IMR-90 (cell line): ENCODE measurements at regions not wholly inside any gene's neighbourhood (a gene's known extent, or its start where the extent isn't known, plus 50 kb on each side); places are given as distances from the start of the nearest gene placed in this dataset.
A peak's percentile ranks its signal among the peaks of the same experiment; 100 is the strongest.

Source experiments
- ATAC-seq: fragments of 200-7000 bp; cut with Tn5 transposase; 2 replicates; pipeline ENCODE4 v1.9.1; 2020; ENCODE audit warnings: low read depth, mild to moderate bottlenecking, moderate library complexity
- BruUV-seq: library from RNA; stranded (reverse); fragments of 400-500 nt; replicated peaks from 2 replicates; lab custom pipeline; 2021; lab: Mats Ljungman, UMichigan
- CTCF ChIA-PET: fragments of 300-600 bp; formaldehyde crosslinking; extraction: SDS; loops from one replicate; lab custom pipeline; 2021; ENCODE audit warnings: antibody characterized with exemption; lab: Yijun Ruan, JAX
- POLR2A ChIA-PET: fragments of 300-600 bp; sonication (Branson Sonifier 250); formaldehyde crosslinking; loops from one replicate; lab custom pipeline; 2022; ENCODE audit warnings: antibody characterized with exemption; ENCODE audit not compliant: unreplicated experiment; lab: Charles Lee
- DNase-seq: peaks from one replicate; pipeline ENCODE4 v3.0.0; 2013
- H2AFZ ChIP-seq: replicated peaks from 2 replicates; pipeline ENCODE3; 2013; ENCODE audit warnings: low read length, mild to moderate bottlenecking; ENCODE audit not compliant: poor library complexity
- H2AK5ac ChIP-seq: 2 replicates; pipeline ENCODE4 v1.6.1; 2013; ENCODE audit warnings: low read depth, low read length, inconsistent platforms
- H2AK9ac ChIP-seq: replicated peaks from 2 replicates; pipeline ENCODE3; 2013; ENCODE audit warnings: mild to moderate bottlenecking, low read depth, low read length, moderate library complexity; ENCODE audit not compliant: poor library complexity
- H2BK120ac ChIP-seq: 2 replicates; pipeline ENCODE4 v1.6.1; 2013; ENCODE audit warnings: low read depth, low read length, inconsistent platforms
- H2BK15ac ChIP-seq: 3 replicates; pipeline ENCODE4 v1.6.1; 2013; ENCODE audit warnings: low read depth, low read length, inconsistent platforms
- H2BK20ac ChIP-seq: 2 replicates; pipeline ENCODE4 v1.6.1; 2013; ENCODE audit warnings: low read depth, mild to moderate bottlenecking, inconsistent platforms, low read length, moderate library complexity
- H2BK5ac ChIP-seq: 2 replicates; pipeline ENCODE4 v1.6.1; 2013; ENCODE audit warnings: mild to moderate bottlenecking, low read depth, low read length, inconsistent platforms; ENCODE audit not compliant: poor library complexity, severe bottlenecking
- H3K14ac ChIP-seq: replicated peaks from 2 replicates; pipeline ENCODE4 v1.6.1; 2013; ENCODE audit warnings: low read depth, low read length, inconsistent platforms
- H3K18ac ChIP-seq: 2 replicates; pipeline ENCODE4 v1.6.1; 2013; ENCODE audit warnings: low read depth, low read length, control low read depth
- H3K23ac ChIP-seq: 2 replicates; pipeline ENCODE4 v1.6.1; 2013; ENCODE audit warnings: low read depth, low read length, inconsistent platforms
- H3K27ac ChIP-seq: 2 replicates; pipeline ENCODE4 v1.5.1; 2013; ENCODE audit warnings: mild to moderate bottlenecking, control low read depth, low read length; ENCODE audit not compliant: insufficient read depth
- H3K27me3 ChIP-seq: 2 replicates; pipeline ENCODE4 v1.6.1; 2013; ENCODE audit warnings: low read length; ENCODE audit not compliant: control insufficient read depth, insufficient read depth
- H3K36me3 ChIP-seq: 2 replicates; pipeline ENCODE4 v1.6.1; 2013; ENCODE audit warnings: low read length, mixed read lengths; ENCODE audit not compliant: control insufficient read depth, insufficient read depth
- H3K4ac ChIP-seq: 2 replicates; pipeline ENCODE4 v1.6.1; 2013; ENCODE audit warnings: low read depth, low read length, inconsistent platforms
- H3K4me1 ChIP-seq: 2 replicates; pipeline ENCODE4 v1.6.1; 2013; ENCODE audit warnings: low read length, mixed read lengths; ENCODE audit not compliant: control insufficient read depth, insufficient read depth
- H3K4me2 ChIP-seq: 2 replicates; pipeline ENCODE4 v1.6.1; 2013; ENCODE audit warnings: low read depth, mild to moderate bottlenecking, control low read depth, low read length, moderate library complexity
- H3K4me3 ChIP-seq: 2 replicates; pipeline ENCODE4 v1.5.1; 2013; ENCODE audit warnings: low read depth, mild to moderate bottlenecking, control low read depth, low read length, moderate library complexity; ENCODE audit not compliant: insufficient read depth
- H3K56ac ChIP-seq: 2 replicates; pipeline ENCODE4 v1.6.1; 2013; ENCODE audit warnings: low read length, inconsistent platforms; ENCODE audit not compliant: insufficient read depth; ENCODE audit errors: extremely low read depth
- H3K79me1 ChIP-seq, 2 experiments: 2 replicates each; pipeline ENCODE4 v1.6.1; 2013; ENCODE audit warnings: low read length in 2 of 2, inconsistent platforms in 1 of 2, low read depth in 1 of 2
- H3K9ac ChIP-seq: 2 replicates; pipeline ENCODE4 v1.6.1; 2013; ENCODE audit warnings: low read depth, low read length, control low read depth
- H3K9me1 ChIP-seq: 2 replicates; pipeline ENCODE4 v1.6.1; 2013; ENCODE audit warnings: low read length, inconsistent platforms; ENCODE audit not compliant: insufficient read depth
- H3K9me3 ChIP-seq: 2 replicates; pipeline ENCODE4 v1.6.1; 2013; ENCODE audit warnings: low read length; ENCODE audit not compliant: control insufficient read depth, insufficient read depth
- H4K20me1 ChIP-seq: 2 replicates; pipeline ENCODE4 v1.6.1; 2013; ENCODE audit warnings: low read length, inconsistent platforms; ENCODE audit not compliant: insufficient read depth
- H4K5ac ChIP-seq: 2 replicates; pipeline ENCODE4 v1.6.1; 2013; ENCODE audit warnings: mild to moderate bottlenecking, low read depth, low read length, control low read depth
- H4K8ac ChIP-seq, 2 experiments: 2 replicates each; pipeline ENCODE4 v1.6.1; 2013; ENCODE audit warnings: low read depth in 2 of 2, low read length in 2 of 2, control low read depth in 1 of 2, inconsistent platforms in 1 of 2
- H4K91ac ChIP-seq: 2 replicates; pipeline ENCODE4 v1.6.1; 2013; ENCODE audit warnings: low read depth, low read length, inconsistent platforms; ENCODE audit not compliant: insufficient read depth
- BHLHE40 ChIP-seq: fragments of 150-350 bp; IDR thresholded peaks from 2 replicates; pipeline ENCODE4 v1.6.1; 2016; ENCODE audit warnings: mild to moderate bottlenecking, low read depth, low read length
- CEBPB ChIP-seq: IDR thresholded peaks from 2 replicates; pipeline ENCODE4 v1.6.1; 2012; ENCODE audit warnings: low read depth, low read length, improper control_type of control experiment
- CHD1 ChIP-seq: IDR thresholded peaks from 2 replicates; pipeline ENCODE4 v1.6.1; 2012; ENCODE audit warnings: low read depth, low read length, improper control_type of control experiment
- CTCF ChIP-seq: conservative IDR thresholded peaks from 2 replicates; pipeline ENCODE4 v1.5.1; 2012; ENCODE audit warnings: mild to moderate bottlenecking, low read depth, low read length, improper control_type of control experiment
- FOS ChIP-seq: fragments of 150-350 bp; IDR thresholded peaks from 2 replicates; pipeline ENCODE4 v1.6.1; 2016; ENCODE audit warnings: low read depth, low read length
- MAFK ChIP-seq: IDR thresholded peaks from 2 replicates; pipeline ENCODE4 v1.6.1; 2012; ENCODE audit warnings: low read depth, low read length, improper control_type of control experiment
- MAZ ChIP-seq: IDR thresholded peaks from 2 replicates; pipeline ENCODE4 v1.6.1; 2012; ENCODE audit warnings: low read depth, mild to moderate bottlenecking, low read length, improper control_type of control experiment, moderate library complexity, borderline replicate concordance
- MXI1 ChIP-seq: IDR thresholded peaks from 2 replicates; pipeline ENCODE4 v1.6.1; 2012; ENCODE audit warnings: low read depth, mild to moderate bottlenecking, low read length, moderate library complexity, borderline replicate concordance
- NFE2L2 ChIP-seq: fragments of 150-350 bp; IDR thresholded peaks from 2 replicates; pipeline ENCODE4 v1.6.1; 2016; ENCODE audit warnings: low read depth, mild to moderate bottlenecking, low read length
- POLR2A ChIP-seq: IDR thresholded peaks from 2 replicates; pipeline ENCODE4 v1.6.1; 2012; ENCODE audit warnings: mild to moderate bottlenecking, low read depth, low read length
- RAD21 ChIP-seq: IDR thresholded peaks from 2 replicates; pipeline ENCODE4 v1.6.1; 2012; ENCODE audit warnings: low read length, improper control_type of control experiment
- RCOR1 ChIP-seq: IDR thresholded peaks from 2 replicates; pipeline ENCODE4 v1.6.1; 2012; ENCODE audit warnings: mild to moderate bottlenecking, low read length, improper control_type of control experiment; ENCODE audit not compliant: insufficient replicate concordance
- RFX5 ChIP-seq: IDR thresholded peaks from 2 replicates; pipeline ENCODE4 v1.8.0; 2012; ENCODE audit warnings: low read depth, mild to moderate bottlenecking, low read length, moderate library complexity
- SMC3 ChIP-seq: fragments of 150-350 bp; IDR thresholded peaks from 2 replicates; pipeline ENCODE4 v1.6.1; 2016; ENCODE audit warnings: low read depth, mild to moderate bottlenecking, antibody characterized with exemption, low read length, moderate library complexity
- dilution Hi-C: fragments of 300-500 bp; cut with HindIII; formaldehyde crosslinking; loops from one replicate; pipeline ENCODE4 v1.14.3; 2018; ENCODE audit warnings: low sequenced_read_pairs; ENCODE audit not compliant: unreplicated experiment
- in situ Hi-C: fragments of 300-500 bp; cut with MboI; formaldehyde crosslinking; loops from 3 replicates; pipeline ENCODE4 v1.14.3; 2019; ENCODE audit warnings: low sequenced_read_pairs, inconsistent platforms, mixed read lengths
- intact Hi-C: fragments of 100-400 bp; cut with micrococcal nuclease; formaldehyde crosslinking; loops from 2 replicates; pipeline ENCODE4 v1.10.0; 2022
- TF ChIP-seq, protein P1 (sequence below): fragments of 150-350 bp; IDR thresholded peaks from 2 replicates; pipeline ENCODE4 v1.6.1; 2016; ENCODE audit warnings: low read depth, mild to moderate bottlenecking, low read length, moderate library complexity, borderline replicate concordance
- TF ChIP-seq, protein P2 (sequence below): fragments of 150-350 bp; IDR thresholded peaks from 2 replicates; pipeline ENCODE4 v1.6.1; 2017; ENCODE audit warnings: mild to moderate bottlenecking, antibody characterized with exemption, low read length, low read depth

GRCh38 chr15:88975891-88976290 is 62.7 kb upstream of the MFGE8 start:
- in situ Hi-C loops, result no loop called here
- no peak overlapping the region for H3K14ac ChIP-seq
- H2BK15ac ChIP-seq, result no peak overlapping the region
- no peaks in the 10 kb centered on the region for H3K9me1 ChIP-seq
- H4K5ac ChIP-seq, result no peak overlapping the region; the same call in 1 of the 2 replicates
- H2AFZ ChIP-seq, result no peak overlapping the region
- no peak overlapping the region for H2AK5ac ChIP-seq
- H3K27ac ChIP-seq, result no peak overlapping the region
- H3K4me2 ChIP-seq, result no peak overlapping the region
- no peak overlapping the region for H3K18ac ChIP-seq
- TF ChIP-seq CHD1, result no peak
- TF ChIP-seq FOS, result no peak
- no peak for TF ChIP-seq MAZ
- no peak for TF ChIP-seq BHLHE40
- no peak for TF ChIP-seq CEBPB
- TF ChIP-seq RAD21, result no peak
- TF ChIP-seq SMC3, result no peak
- TF ChIP-seq RFX5, result no peak
- TF ChIP-seq, protein P1, sequence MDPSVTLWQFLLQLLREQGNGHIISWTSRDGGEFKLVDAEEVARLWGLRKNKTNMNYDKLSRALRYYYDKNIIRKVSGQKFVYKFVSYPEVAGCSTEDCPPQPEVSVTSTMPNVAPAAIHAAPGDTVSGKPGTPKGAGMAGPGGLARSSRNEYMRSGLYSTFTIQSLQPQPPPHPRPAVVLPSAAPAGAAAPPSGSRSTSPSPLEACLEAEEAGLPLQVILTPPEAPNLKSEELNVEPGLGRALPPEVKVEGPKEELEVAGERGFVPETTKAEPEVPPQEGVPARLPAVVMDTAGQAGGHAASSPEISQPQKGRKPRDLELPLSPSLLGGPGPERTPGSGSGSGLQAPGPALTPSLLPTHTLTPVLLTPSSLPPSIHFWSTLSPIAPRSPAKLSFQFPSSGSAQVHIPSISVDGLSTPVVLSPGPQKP, result no peak
- TF ChIP-seq POLR2A, result no peak
- TF ChIP-seq RCOR1, result no peak
- no peak for TF ChIP-seq NFE2L2
- no peak for TF ChIP-seq MXI1
- no peak for TF ChIP-seq MAFK
- TF ChIP-seq, protein P2, sequence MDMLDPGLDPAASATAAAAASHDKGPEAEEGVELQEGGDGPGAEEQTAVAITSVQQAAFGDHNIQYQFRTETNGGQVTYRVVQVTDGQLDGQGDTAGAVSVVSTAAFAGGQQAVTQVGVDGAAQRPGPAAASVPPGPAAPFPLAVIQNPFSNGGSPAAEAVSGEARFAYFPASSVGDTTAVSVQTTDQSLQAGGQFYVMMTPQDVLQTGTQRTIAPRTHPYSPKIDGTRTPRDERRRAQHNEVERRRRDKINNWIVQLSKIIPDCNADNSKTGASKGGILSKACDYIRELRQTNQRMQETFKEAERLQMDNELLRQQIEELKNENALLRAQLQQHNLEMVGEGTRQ, result no peak
- no peak for TF ChIP-seq CTCF
- no peak overlapping the region for H4K91ac ChIP-seq
- dilution Hi-C loops, result no loop called here
- H3K9me3 ChIP-seq, result peaks cover 4% of the 10 kb centered on the region
- H3K4me3 ChIP-seq, result no peak overlapping the region
- H4K20me1 ChIP-seq, result no peaks in the 10 kb centered on the region
- intact Hi-C loops, result no loop called here
- CTCF ChIA-PET, result no interaction called here
- H3K9ac ChIP-seq, result no peak overlapping the region
- H2BK120ac ChIP-seq, result no peak overlapping the region
- H3K4me1 ChIP-seq, result peaks cover 3% of the 10 kb centered on the region
- H3K79me1 ChIP-seq, result no peaks in the 10 kb centered on the region
- no peak overlapping the region for H3K23ac ChIP-seq
- H3K4ac ChIP-seq, result no peak overlapping the region
- POLR2A ChIA-PET, result no interaction called here
- no peak overlapping the region for H2AK9ac ChIP-seq
- H3K27me3 ChIP-seq, result no peaks in the 10 kb centered on the region
- peak overlapping the region; percentile 23 for H2BK5ac ChIP-seq
- no peak overlapping the region for H3K56ac ChIP-seq
- BruUV-seq, result no TSS peak
- no peak overlapping the region for H2BK20ac ChIP-seq
- no peaks in the 10 kb centered on the region for H3K36me3 ChIP-seq
- no peak overlapping the region for H4K8ac ChIP-seq
- no peak for ATAC-seq
- no peak for DNase-seq
